PFSK-1 (cell line): ENCODE measurements at regions not wholly inside any gene's neighbourhood (a gene's known extent, or its start where the extent isn't known, plus 50 kb on each side); places are given as distances from the start of the nearest gene placed in this dataset.

Source experiments
- FOXP2 ChIP-seq: optimal IDR thresholded peaks from 2 replicates; pipeline ENCODE3; 2011; ENCODE audit warnings: borderline replicate concordance, control low read depth, inconsistent platforms; ENCODE audit not compliant: insufficient read depth; ENCODE audit errors: extremely low read length, extremely low read depth
- POLR2AphosphoS5 ChIP-seq: IDR thresholded peaks from 2 replicates; pipeline ENCODE4 v1.6.1; 2012; ENCODE audit warnings: low read depth, mild to moderate bottlenecking, control low read depth, low read length, moderate library complexity
- SIN3A ChIP-seq: IDR thresholded peaks from 2 replicates; pipeline ENCODE4 v1.6.1; 2012; ENCODE audit warnings: mild to moderate bottlenecking, low read length, moderate library complexity, borderline replicate concordance; ENCODE audit not compliant: insufficient read depth
- TAF1 ChIP-seq: IDR thresholded peaks from 2 replicates; pipeline ENCODE4 v1.6.1; 2012; ENCODE audit warnings: low read length, control low read depth, borderline replicate concordance; ENCODE audit not compliant: insufficient read depth
- TF ChIP-seq, protein P1 (sequence below), 2 experiments: IDR thresholded peaks; 2 replicates each; pipeline versions ENCODE4 v1.6.1 to v1.8.0; 2011 to 2012; ENCODE audit warnings: low read depth in 2 of 2, low read length in 2 of 2, control low read depth in 1 of 2, inconsistent platforms in 1 of 2, mild to moderate bottlenecking in 1 of 2, moderate library complexity in 1 of 2; ENCODE audit not compliant: insufficient read depth in 1 of 2

- no peak for TF ChIP-seq TAF1
- TF ChIP-seq, protein P1, sequence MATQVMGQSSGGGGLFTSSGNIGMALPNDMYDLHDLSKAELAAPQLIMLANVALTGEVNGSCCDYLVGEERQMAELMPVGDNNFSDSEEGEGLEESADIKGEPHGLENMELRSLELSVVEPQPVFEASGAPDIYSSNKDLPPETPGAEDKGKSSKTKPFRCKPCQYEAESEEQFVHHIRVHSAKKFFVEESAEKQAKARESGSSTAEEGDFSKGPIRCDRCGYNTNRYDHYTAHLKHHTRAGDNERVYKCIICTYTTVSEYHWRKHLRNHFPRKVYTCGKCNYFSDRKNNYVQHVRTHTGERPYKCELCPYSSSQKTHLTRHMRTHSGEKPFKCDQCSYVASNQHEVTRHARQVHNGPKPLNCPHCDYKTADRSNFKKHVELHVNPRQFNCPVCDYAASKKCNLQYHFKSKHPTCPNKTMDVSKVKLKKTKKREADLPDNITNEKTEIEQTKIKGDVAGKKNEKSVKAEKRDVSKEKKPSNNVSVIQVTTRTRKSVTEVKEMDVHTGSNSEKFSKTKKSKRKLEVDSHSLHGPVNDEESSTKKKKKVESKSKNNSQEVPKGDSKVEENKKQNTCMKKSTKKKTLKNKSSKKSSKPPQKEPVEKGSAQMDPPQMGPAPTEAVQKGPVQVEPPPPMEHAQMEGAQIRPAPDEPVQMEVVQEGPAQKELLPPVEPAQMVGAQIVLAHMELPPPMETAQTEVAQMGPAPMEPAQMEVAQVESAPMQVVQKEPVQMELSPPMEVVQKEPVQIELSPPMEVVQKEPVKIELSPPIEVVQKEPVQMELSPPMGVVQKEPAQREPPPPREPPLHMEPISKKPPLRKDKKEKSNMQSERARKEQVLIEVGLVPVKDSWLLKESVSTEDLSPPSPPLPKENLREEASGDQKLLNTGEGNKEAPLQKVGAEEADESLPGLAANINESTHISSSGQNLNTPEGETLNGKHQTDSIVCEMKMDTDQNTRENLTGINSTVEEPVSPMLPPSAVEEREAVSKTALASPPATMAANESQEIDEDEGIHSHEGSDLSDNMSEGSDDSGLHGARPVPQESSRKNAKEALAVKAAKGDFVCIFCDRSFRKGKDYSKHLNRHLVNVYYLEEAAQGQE (IDR thresholded peaks at IDR 0.05; ENCODE audit: insufficient read depth in 1 of 2, low read depth in 2 of 2, low read length in 2 of 2), result no peak
- no peak for TF ChIP-seq FOXP2
- no peak for TF ChIP-seq SIN3A
- no peak for TF ChIP-seq POLR2AphosphoS5
These were observed 532.3 kb downstream of the KCNA4 start for GRCh38 chr11:29484548-29484947.

- no peak for TF ChIP-seq POLR2AphosphoS5
- TF ChIP-seq SIN3A, result no peak
- TF ChIP-seq TAF1, result no peak
- TF ChIP-seq, protein P1 (IDR thresholded peaks at IDR 0.05; ENCODE audit: insufficient read depth in 1 of 2, low read depth in 2 of 2, low read length in 2 of 2), result no peak
- no peak for TF ChIP-seq FOXP2
These were observed 533.0 kb downstream of the KCNA4 start for GRCh38 chr11:29483831-29484230.

- TF ChIP-seq POLR2AphosphoS5 (no peak), TAF1 (no peak), SIN3A (no peak), FOXP2 (no peak)
- TF ChIP-seq, protein P1 (IDR thresholded peaks at IDR 0.05; ENCODE audit: insufficient read depth in 1 of 2, low read depth in 2 of 2, low read length in 2 of 2), result no peak
These were observed 534.3 kb downstream of the KCNA4 start for GRCh38 chr11:29482510-29482909.

DNA sequence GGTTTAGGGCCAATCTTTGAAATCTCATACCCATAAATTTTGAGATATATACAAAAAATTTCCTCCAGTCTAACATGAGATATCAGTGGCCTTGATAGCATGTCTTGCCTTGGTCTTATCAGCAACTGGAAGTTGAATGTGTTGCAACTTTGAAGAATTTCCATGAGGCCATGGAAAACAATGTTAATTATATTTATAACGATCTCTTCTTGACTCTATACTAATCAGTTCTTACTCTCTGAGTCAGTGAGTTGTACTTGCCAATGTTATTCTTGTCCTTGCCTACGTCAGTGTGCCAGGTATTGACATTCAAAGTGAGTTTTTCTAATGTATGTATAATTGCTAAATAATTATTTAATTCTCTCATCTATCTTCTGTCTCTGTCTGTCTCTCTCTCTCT, 535.1 kb downstream of the KCNA4 start:
- TF ChIP-seq, protein P1 (IDR thresholded peaks at IDR 0.05; ENCODE audit: insufficient read depth in 1 of 2, low read depth in 2 of 2, low read length in 2 of 2), result no peak
- TF ChIP-seq FOXP2, result no peak
- no peak for TF ChIP-seq SIN3A
- no peak for TF ChIP-seq TAF1
- TF ChIP-seq POLR2AphosphoS5, result no peak

DNA sequence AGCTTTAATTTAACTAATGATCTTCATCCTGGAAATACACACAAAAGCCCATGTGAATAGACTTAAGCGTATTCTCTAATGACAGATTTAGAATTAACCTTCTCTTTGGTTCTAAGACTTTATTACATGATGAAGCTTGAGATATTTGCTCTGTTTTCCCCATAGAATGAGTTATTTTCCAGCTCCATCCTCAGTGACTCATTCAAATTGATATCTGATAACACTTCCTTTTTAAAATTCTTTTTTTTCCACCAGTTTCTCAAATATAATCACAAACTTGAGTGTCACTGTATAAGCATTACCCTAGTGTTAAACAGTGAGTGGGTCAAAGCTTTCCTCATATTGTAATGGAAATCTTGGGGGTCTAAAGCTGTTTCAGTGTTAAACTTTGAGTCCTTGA, 535.8 kb downstream of the KCNA4 start:
- TF ChIP-seq FOXP2, result no peak
- no peak for TF ChIP-seq TAF1
- no peak for TF ChIP-seq POLR2AphosphoS5
